Breast epithelium (tissue), 4 donors: ENCODE measurements at regions not wholly inside any gene's neighbourhood (a gene's known extent, or its start where the extent isn't known, plus 50 kb on each side); places are given as distances from the start of the nearest gene placed in this dataset.

Experiments
- DNase-seq, 2 donors: peaks; one replicate each; pipeline ENCODE4 v3.0.0-alpha.2; 2019; ENCODE audit warnings: low spot score in 2 of 2
- H3K27ac ChIP-seq, 2 donors: fragments of 200-600 bp; sonication (generic) in 1 of 2; one replicate each; pipeline ENCODE4 v1.5.1; 2016 to 2019; ENCODE audit warnings: mild to moderate bottlenecking in 1 of 2
- H3K27me3 ChIP-seq, 2 donors: fragments of 200-600 bp; sonication (generic) in 1 of 2; one replicate each; pipeline versions ENCODE4 v1.5.1 to v1.6.0; 2017 to 2019; ENCODE audit warnings: control low read depth in 1 of 2, mild to moderate bottlenecking in 1 of 2
- H3K36me3 ChIP-seq: fragments of 200-600 bp; one replicate; pipeline ENCODE4 v1.5.1; 2019
- H3K4me1 ChIP-seq, 2 donors: fragments of 200-600 bp; sonication (generic); one replicate each; pipeline ENCODE4 v1.5.1; 2016 to 2019; ENCODE audit warnings: control low read depth in 1 of 2
- H3K4me3 ChIP-seq, 3 donors: fragments of 200-600 bp; sonication (generic); 1 replicate in 2 of 3; 2 replicates in 1 of 3; pipeline ENCODE4 v1.5.1; 2016 to 2019; ENCODE audit warnings: mild to moderate bottlenecking in 3 of 3, moderate library complexity in 2 of 3
- H3K9me3 ChIP-seq, 2 donors: fragments of 200-600 bp; sonication (generic) in 1 of 2; one replicate each; pipeline ENCODE4 v1.5.1; 2016 to 2019; ENCODE audit warnings: control low read depth in 1 of 2
- POLR2A ChIP-seq: fragments of 450-650 bp; IDR thresholded peaks from one replicate; pipeline ENCODE4 v1.6.1; 2016; ENCODE audit warnings: antibody characterized with exemption, mild to moderate bottlenecking, moderate library complexity
- POLR2AphosphoS5 ChIP-seq, 3 donors: sonication (generic); formaldehyde crosslinking; IDR thresholded peaks; one replicate each; pipeline ENCODE4 v1.6.1; 2017; ENCODE audit warnings: antibody characterized with exemption in 3 of 3
- intact Hi-C: fragments of 100-400 bp; cut with DNase I; formaldehyde crosslinking; loops from one replicate; pipeline ENCODE4 v1.15.1; 2023; ENCODE audit warnings: low total_unique reads
- TF ChIP-seq, protein P1 (sequence below), 3 donors: fragments of 450-650 bp; IDR thresholded peaks; one replicate each; pipeline ENCODE4 v1.5.1; 2016 to 2017; ENCODE audit warnings: antibody characterized with exemption in 3 of 3, mild to moderate bottlenecking in 3 of 3, moderate library complexity in 3 of 3

- Histone ChIP-seq H3K4me1 (no peaks in the 10 kb centered on the region), H3K27me3 (no peaks in the 10 kb centered on the region), H3K4me3 (no peak overlapping the region), H3K27ac (no peak overlapping the region), H3K9me3 (peaks cover 0 to 14% of the 10 kb centered on the region in 2 donors), H3K36me3 (no peaks in the 10 kb centered on the region)
- no peak for DNase-seq
- intact Hi-C loops = no loop called here
- TF ChIP-seq POLR2A = no peak
- TF ChIP-seq POLR2AphosphoS5 (IDR thresholded peaks at IDR 0.05) = no peak
- TF ChIP-seq, protein P1, sequence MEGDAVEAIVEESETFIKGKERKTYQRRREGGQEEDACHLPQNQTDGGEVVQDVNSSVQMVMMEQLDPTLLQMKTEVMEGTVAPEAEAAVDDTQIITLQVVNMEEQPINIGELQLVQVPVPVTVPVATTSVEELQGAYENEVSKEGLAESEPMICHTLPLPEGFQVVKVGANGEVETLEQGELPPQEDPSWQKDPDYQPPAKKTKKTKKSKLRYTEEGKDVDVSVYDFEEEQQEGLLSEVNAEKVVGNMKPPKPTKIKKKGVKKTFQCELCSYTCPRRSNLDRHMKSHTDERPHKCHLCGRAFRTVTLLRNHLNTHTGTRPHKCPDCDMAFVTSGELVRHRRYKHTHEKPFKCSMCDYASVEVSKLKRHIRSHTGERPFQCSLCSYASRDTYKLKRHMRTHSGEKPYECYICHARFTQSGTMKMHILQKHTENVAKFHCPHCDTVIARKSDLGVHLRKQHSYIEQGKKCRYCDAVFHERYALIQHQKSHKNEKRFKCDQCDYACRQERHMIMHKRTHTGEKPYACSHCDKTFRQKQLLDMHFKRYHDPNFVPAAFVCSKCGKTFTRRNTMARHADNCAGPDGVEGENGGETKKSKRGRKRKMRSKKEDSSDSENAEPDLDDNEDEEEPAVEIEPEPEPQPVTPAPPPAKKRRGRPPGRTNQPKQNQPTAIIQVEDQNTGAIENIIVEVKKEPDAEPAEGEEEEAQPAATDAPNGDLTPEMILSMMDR (IDR thresholded peaks at IDR 0.05) = no peak
Observed at GRCh38 chr3:16673530-16673929, 68.3 kb upstream of the DAZL start.

GRCh38 chr3:16675805-16676204 is 70.6 kb upstream of the DAZL start:
- TF ChIP-seq POLR2AphosphoS5 (IDR thresholded peaks at IDR 0.05) = no peak
- TF ChIP-seq POLR2A = no peak
- TF ChIP-seq, protein P1 (IDR thresholded peaks at IDR 0.05) = no peak
- Histone ChIP-seq H3K36me3 (no peaks in the 10 kb centered on the region), H3K9me3 (peaks cover 0 to 14% of the 10 kb centered on the region in 2 donors), H3K4me3 (no peak overlapping the region), H3K4me1 (no peaks in the 10 kb centered on the region), H3K27ac (no peak overlapping the region), H3K27me3 (no peaks in the 10 kb centered on the region)
- no peak for DNase-seq
- intact Hi-C loops = no loop called here

DNA sequence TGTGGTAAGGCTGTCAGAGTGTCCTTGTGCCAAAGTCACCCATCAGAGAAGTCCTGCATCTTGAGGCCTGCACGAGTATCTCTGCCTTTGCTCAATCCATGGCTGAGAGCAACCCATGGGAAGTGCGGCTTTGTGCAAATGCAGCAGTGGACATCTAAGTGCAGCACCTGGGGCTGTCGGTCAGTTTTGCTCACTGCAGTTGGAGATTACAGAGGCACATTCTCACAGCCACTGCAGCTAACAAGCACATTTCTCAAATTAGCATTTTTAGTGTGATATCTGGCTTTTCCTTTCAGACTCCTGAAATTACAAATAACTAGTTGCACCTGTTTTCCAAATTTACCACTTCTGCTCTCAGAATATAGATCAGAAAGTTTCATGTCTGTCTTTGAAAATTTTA is 81.5 kb upstream of the DAZL start:
- Histone ChIP-seq H3K4me3 (no peak overlapping the region), H3K27ac (no peak overlapping the region), H3K4me1 (no peaks in the 10 kb centered on the region), H3K9me3 (no peaks in the 10 kb centered on the region), H3K27me3 (no peaks in the 10 kb centered on the region), H3K36me3 (no peaks in the 10 kb centered on the region)
- intact Hi-C loops = no loop called here
- TF ChIP-seq POLR2A = no peak
- TF ChIP-seq, protein P1 (IDR thresholded peaks at IDR 0.05) = no peak
- no peak for TF ChIP-seq POLR2AphosphoS5 (IDR thresholded peaks at IDR 0.05)
- DNase-seq = no peak

- Histone ChIP-seq H3K4me1 (no peaks in the 10 kb centered on the region), H3K27ac (no peak overlapping the region), H3K4me3 (no peak overlapping the region), H3K27me3 (no peaks in the 10 kb centered on the region), H3K36me3 (no peaks in the 10 kb centered on the region), H3K9me3 (no peaks in the 10 kb centered on the region)
- TF ChIP-seq POLR2A (no peak), POLR2AphosphoS5 (IDR thresholded peaks at IDR 0.05) (no peak)
- intact Hi-C loops = no loop called here
- DNase-seq = no peak
Observed at GRCh38 chr3:16687221-16687620, 82.0 kb upstream of the DAZL start.

GRCh38 chr3:16692486-16693344 is 87.5 kb upstream of the DAZL start:
- DNase-seq = no peak
- Histone ChIP-seq H3K27me3 (no peaks in the 10 kb centered on the region), H3K4me1 (no peaks in the 10 kb centered on the region), H3K36me3 (no peaks in the 10 kb centered on the region), H3K9me3 (no peaks in the 10 kb centered on the region), H3K27ac (no peak overlapping the region), H3K4me3 (no peak overlapping the region)
- intact Hi-C loops = no loop called here
- TF ChIP-seq, protein P1 (IDR thresholded peaks at IDR 0.05) = no peak
- TF ChIP-seq POLR2A (no peak), POLR2AphosphoS5 (IDR thresholded peaks at IDR 0.05) (no peak)
